ENCODE measurements at regions not wholly inside any gene's neighbourhood (a gene's known extent, or its start where the extent isn't known, plus 50 kb on each side); places are given as distances from the start of the nearest gene placed in this dataset.

DNA sequence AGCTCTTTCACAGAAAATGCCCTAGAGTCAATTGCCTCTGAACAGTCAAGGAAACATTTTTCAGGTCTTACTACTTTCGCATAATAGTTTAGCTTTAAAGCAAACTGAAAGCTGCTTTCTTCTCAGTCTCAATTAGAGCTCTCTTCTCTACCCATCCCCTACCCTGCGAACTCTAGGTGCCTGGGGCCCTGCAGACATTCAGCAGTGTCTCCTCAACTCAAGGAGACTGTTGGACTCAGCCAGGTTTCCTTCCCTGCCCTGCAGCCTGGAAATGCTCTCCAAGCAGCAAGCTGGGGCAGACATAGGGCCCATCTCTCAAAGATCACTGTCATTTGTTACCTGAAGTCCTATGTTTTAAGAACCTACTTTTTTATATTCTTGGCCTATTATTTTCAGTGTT is 312.5 kb upstream of the PRICKLE1 start:
- no peak for TF ChIP-seq POLR2A (IDR thresholded peaks at IDR 0.05)
- TF ChIP-seq, protein P1, sequence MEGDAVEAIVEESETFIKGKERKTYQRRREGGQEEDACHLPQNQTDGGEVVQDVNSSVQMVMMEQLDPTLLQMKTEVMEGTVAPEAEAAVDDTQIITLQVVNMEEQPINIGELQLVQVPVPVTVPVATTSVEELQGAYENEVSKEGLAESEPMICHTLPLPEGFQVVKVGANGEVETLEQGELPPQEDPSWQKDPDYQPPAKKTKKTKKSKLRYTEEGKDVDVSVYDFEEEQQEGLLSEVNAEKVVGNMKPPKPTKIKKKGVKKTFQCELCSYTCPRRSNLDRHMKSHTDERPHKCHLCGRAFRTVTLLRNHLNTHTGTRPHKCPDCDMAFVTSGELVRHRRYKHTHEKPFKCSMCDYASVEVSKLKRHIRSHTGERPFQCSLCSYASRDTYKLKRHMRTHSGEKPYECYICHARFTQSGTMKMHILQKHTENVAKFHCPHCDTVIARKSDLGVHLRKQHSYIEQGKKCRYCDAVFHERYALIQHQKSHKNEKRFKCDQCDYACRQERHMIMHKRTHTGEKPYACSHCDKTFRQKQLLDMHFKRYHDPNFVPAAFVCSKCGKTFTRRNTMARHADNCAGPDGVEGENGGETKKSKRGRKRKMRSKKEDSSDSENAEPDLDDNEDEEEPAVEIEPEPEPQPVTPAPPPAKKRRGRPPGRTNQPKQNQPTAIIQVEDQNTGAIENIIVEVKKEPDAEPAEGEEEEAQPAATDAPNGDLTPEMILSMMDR (IDR thresholded peaks at IDR 0.05): no peak

Measured in adrenal gland (tissue), 5 donors.